GM12892 (cell line): ENCODE measurements at regions not wholly inside any gene's neighbourhood (a gene's known extent, or its start where the extent isn't known, plus 50 kb on each side); places are given as distances from the start of the nearest gene placed in this dataset.

Experiments
- POLR2A ChIP-seq: IDR thresholded peaks from 2 replicates; pipeline ENCODE4 v1.6.1; 2011; ENCODE audit warnings: low read depth, low read length, control low read depth
- POLR2AphosphoS5 ChIP-seq: IDR thresholded peaks from 2 replicates; pipeline ENCODE4 v1.6.1; 2011; ENCODE audit warnings: low read depth, low read length, control low read depth
- TAF1 ChIP-seq: IDR thresholded peaks from 2 replicates; pipeline ENCODE4 v1.6.1; 2011; ENCODE audit warnings: low read depth, mild to moderate bottlenecking, control low read depth, low read length, borderline replicate concordance

DNA sequence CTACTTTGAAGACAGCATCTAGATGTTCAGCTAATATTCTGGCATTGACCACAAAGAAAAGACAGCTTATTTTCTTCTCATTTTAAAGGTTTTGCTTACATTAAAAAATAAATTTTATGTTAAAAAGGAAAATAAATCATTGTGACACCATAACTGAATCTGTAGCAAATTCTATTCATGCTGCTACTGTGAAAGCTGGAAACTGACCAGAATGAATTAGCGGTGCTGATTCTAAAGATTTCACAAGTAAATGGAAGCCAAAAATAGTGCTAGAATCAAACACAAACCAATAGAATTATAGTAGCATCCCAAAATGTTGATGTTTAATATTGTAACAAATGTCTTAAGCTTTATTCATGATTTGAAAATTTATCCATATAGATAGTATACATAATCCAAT, 850.0 kb upstream of the FBXO33 start:
- TF ChIP-seq POLR2AphosphoS5 (no peak), POLR2A (no peak), TAF1 (no peak)
